Breast epithelium (tissue), 4 donors: ENCODE measurements at regions not wholly inside any gene's neighbourhood (a gene's known extent, or its start where the extent isn't known, plus 50 kb on each side); places are given as distances from the start of the nearest gene placed in this dataset.

Source experiments
- DNase-seq, 2 donors: peaks; one replicate each; pipeline ENCODE4 v3.0.0-alpha.2; 2019; ENCODE audit warnings: low spot score in 2 of 2
- H3K27ac ChIP-seq, 2 donors: fragments of 200-600 bp; sonication (generic) in 1 of 2; one replicate each; pipeline ENCODE4 v1.5.1; 2016 to 2019; ENCODE audit warnings: mild to moderate bottlenecking in 1 of 2
- H3K27me3 ChIP-seq, 2 donors: fragments of 200-600 bp; sonication (generic) in 1 of 2; one replicate each; pipeline versions ENCODE4 v1.5.1 to v1.6.0; 2017 to 2019; ENCODE audit warnings: control low read depth in 1 of 2, mild to moderate bottlenecking in 1 of 2
- H3K36me3 ChIP-seq: fragments of 200-600 bp; one replicate; pipeline ENCODE4 v1.5.1; 2019
- H3K4me1 ChIP-seq, 2 donors: fragments of 200-600 bp; sonication (generic); one replicate each; pipeline ENCODE4 v1.5.1; 2016 to 2019; ENCODE audit warnings: control low read depth in 1 of 2
- H3K4me3 ChIP-seq, 3 donors: fragments of 200-600 bp; sonication (generic); 1 replicate in 2 of 3; 2 replicates in 1 of 3; pipeline ENCODE4 v1.5.1; 2016 to 2019; ENCODE audit warnings: mild to moderate bottlenecking in 3 of 3, moderate library complexity in 2 of 3
- H3K9me3 ChIP-seq, 2 donors: fragments of 200-600 bp; sonication (generic) in 1 of 2; one replicate each; pipeline ENCODE4 v1.5.1; 2016 to 2019; ENCODE audit warnings: control low read depth in 1 of 2
- CTCF ChIP-seq, 3 donors: fragments of 450-650 bp; IDR thresholded peaks; one replicate each; pipeline ENCODE4 v1.5.1; 2016 to 2017; ENCODE audit warnings: antibody characterized with exemption in 3 of 3, mild to moderate bottlenecking in 3 of 3, moderate library complexity in 3 of 3
- POLR2A ChIP-seq: fragments of 450-650 bp; IDR thresholded peaks from one replicate; pipeline ENCODE4 v1.6.1; 2016; ENCODE audit warnings: antibody characterized with exemption, mild to moderate bottlenecking, moderate library complexity
- POLR2AphosphoS5 ChIP-seq, 3 donors: sonication (generic); formaldehyde crosslinking; IDR thresholded peaks; one replicate each; pipeline ENCODE4 v1.6.1; 2017; ENCODE audit warnings: antibody characterized with exemption in 3 of 3
- intact Hi-C: fragments of 100-400 bp; cut with DNase I; formaldehyde crosslinking; loops from one replicate; pipeline ENCODE4 v1.15.1; 2023; ENCODE audit warnings: low total_unique reads

- Histone ChIP-seq H3K4me3 (no peak overlapping the region), H3K27me3 (no peaks in the 10 kb centered on the region), H3K36me3 (no peaks in the 10 kb centered on the region), H3K9me3 (no peaks in the 10 kb centered on the region), H3K27ac (no peak overlapping the region), H3K4me1 (no peaks in the 10 kb centered on the region)
- no peak for DNase-seq
- intact Hi-C loops = no loop called here
- no peak for TF ChIP-seq POLR2AphosphoS5 (IDR thresholded peaks at IDR 0.05)
- TF ChIP-seq CTCF (IDR thresholded peaks at IDR 0.05) = no peak
- no peak for TF ChIP-seq POLR2A
Measured at GRCh38 chrX:8906299-8906938, 105.2 kb upstream of the FAM9A start.

GRCh38 chrX:8897259-8897658 lies 96.1 kb upstream of the FAM9A start:
- Histone ChIP-seq H3K4me1 (no peaks in the 10 kb centered on the region), H3K9me3 (peaks cover 0 to 10% of the 10 kb centered on the region in 2 donors), H3K27ac (no peak overlapping the region), H3K4me3 (no peak overlapping the region), H3K27me3 (peaks cover 0 to 5% of the 10 kb centered on the region in 2 donors), H3K36me3 (no peaks in the 10 kb centered on the region)
- intact Hi-C loops = no loop called here
- no peak for TF ChIP-seq POLR2A
- TF ChIP-seq POLR2AphosphoS5 (IDR thresholded peaks at IDR 0.05) = no peak
- TF ChIP-seq CTCF (IDR thresholded peaks at IDR 0.05) = no peak
- no peak for DNase-seq

- Histone ChIP-seq H3K27ac (no peak overlapping the region), H3K27me3 (no peaks in the 10 kb centered on the region), H3K4me3 (no peak overlapping the region), H3K36me3 (no peaks in the 10 kb centered on the region), H3K9me3 (peaks cover 0 to 21% of the 10 kb centered on the region in 2 donors), H3K4me1 (no peaks in the 10 kb centered on the region)
- no peak for DNase-seq
- intact Hi-C loops = no loop called here
- TF ChIP-seq CTCF (IDR thresholded peaks at IDR 0.05) (no peak), POLR2AphosphoS5 (IDR thresholded peaks at IDR 0.05) (no peak), POLR2A (no peak)
Measured at GRCh38 chrX:8890794-8891193, 89.6 kb upstream of the FAM9A start.

GRCh38 chrX:8887004-8887403 lies 85.8 kb upstream of the FAM9A start:
- Histone ChIP-seq H3K27ac (no peak overlapping the region), H3K36me3 (no peaks in the 10 kb centered on the region), H3K4me1 (no peaks in the 10 kb centered on the region), H3K9me3 (peaks cover 0 to 8% of the 10 kb centered on the region in 2 donors), H3K27me3 (peaks cover 0 to 11% of the 10 kb centered on the region in 2 donors), H3K4me3 (no peak overlapping the region)
- intact Hi-C loops = no loop called here
- DNase-seq = no peak
- TF ChIP-seq POLR2A (no peak), CTCF (IDR thresholded peaks at IDR 0.05) (no peak), POLR2AphosphoS5 (IDR thresholded peaks at IDR 0.05) (no peak)

- Histone ChIP-seq H3K4me1 (no peaks in the 10 kb centered on the region), H3K9me3 (no peaks in the 10 kb centered on the region), H3K27ac (no peak overlapping the region), H3K36me3 (no peaks in the 10 kb centered on the region), H3K27me3 (peaks cover 0 to 5% of the 10 kb centered on the region in 2 donors), H3K4me3 (no peak overlapping the region)
- no peak for DNase-seq
- intact Hi-C loops = no loop called here
- no peak for TF ChIP-seq POLR2AphosphoS5 (IDR thresholded peaks at IDR 0.05)
- no peak for TF ChIP-seq CTCF (IDR thresholded peaks at IDR 0.05)
- TF ChIP-seq POLR2A = no peak
Measured at GRCh38 chrX:8879750-8880149, 78.6 kb upstream of the FAM9A start.
